Sigmoid colon (tissue), 6 donors: ENCODE measurements at regions not wholly inside any gene's neighbourhood (a gene's known extent, or its start where the extent isn't known, plus 50 kb on each side); places are given as distances from the start of the nearest gene placed in this dataset.

Experiments used
- DNase-seq: peaks from one replicate; pipeline ENCODE4 v3.0.0-alpha.2; 2019
- H3K27ac ChIP-seq, 4 donors: fragments of 200-600 bp; sonication (generic); one replicate each; pipeline ENCODE4 v1.5.1; 2016 to 2019; ENCODE audit warnings: mild to moderate bottlenecking in 1 of 4
- H3K27me3 ChIP-seq, 3 donors: fragments of 200-600 bp; sonication (generic); one replicate each; pipeline ENCODE4 v1.5.1; 2019; ENCODE audit warnings: mild to moderate bottlenecking in 1 of 3
- H3K36me3 ChIP-seq, 4 donors: fragments of 200-600 bp; sonication (generic); one replicate each; pipeline ENCODE4 v1.5.1; 2016 to 2019
- H3K4me1 ChIP-seq, 4 donors: fragments of 200-600 bp; sonication (generic); one replicate each; pipeline ENCODE4 v1.5.1; 2017 to 2019
- H3K4me3 ChIP-seq, 4 donors: fragments of 200-600 bp; sonication (generic); one replicate each; pipeline ENCODE4 v1.5.1; 2017 to 2019; ENCODE audit warnings: mild to moderate bottlenecking in 2 of 4, moderate library complexity in 1 of 4
- H3K9me3 ChIP-seq, 4 donors: fragments of 200-600 bp in 3 of 4; sonication (generic) in 3 of 4; one replicate each; pipeline versions ENCODE4 v1.5.1 to v1.6.1; 2013 to 2019
- EP300 ChIP-seq, 4 donors: sonication (generic); formaldehyde crosslinking; IDR thresholded peaks; one replicate each; pipeline ENCODE4 v1.6.1; 2017; ENCODE audit warnings: antibody characterized with exemption in 4 of 4
- POLR2A ChIP-seq, 2 donors: fragments of 450-650 bp; IDR thresholded peaks; one replicate each; pipeline ENCODE4 v1.6.1; 2016; ENCODE audit warnings: antibody characterized with exemption in 2 of 2, mild to moderate bottlenecking in 2 of 2, moderate library complexity in 2 of 2
- POLR2AphosphoS5 ChIP-seq, 4 donors: sonication (generic); formaldehyde crosslinking; IDR thresholded peaks; one replicate each; pipeline ENCODE4 v1.6.1; 2017; ENCODE audit warnings: antibody characterized with exemption in 4 of 4
- WGBS, 2 donors: extraction: QIAGEN DNeasy Blood & Tissue Kit; methylation state at CpG; one replicate each; pipeline ENCODE4 v1.1.7; 2013; 5-methylcytosine and 5-hydroxymethylcytosine counted together
- intact Hi-C: fragments of 100-400 bp; cut with DNase I; formaldehyde crosslinking; loops from one replicate; pipeline ENCODE4 v1.15.1; 2023
- TF ChIP-seq, protein P1 (sequence below), 4 experiments: fragments of 450-650 bp in 3 of 4; fragments of 200-600 bp in 1 of 4; IDR thresholded peaks; one replicate each; pipeline ENCODE4 v1.5.1; 2016 to 2019; ENCODE audit warnings: antibody characterized with exemption in 4 of 4, mild to moderate bottlenecking in 3 of 4, moderate library complexity in 2 of 4
- donor health status: healthy with polysubstance abuse.
- donor health status: healthy.

- H3K36me3 ChIP-seq: no peaks in the 10 kb centered on the region
- 76 to 85% methylated on average over 4 of the region's 4 CpGs for WGBS, 2 donors
- TF ChIP-seq POLR2A (IDR thresholded peaks at IDR 0.05) (no peak), EP300 (IDR thresholded peaks at IDR 0.05) (no peak), POLR2AphosphoS5 (IDR thresholded peaks at IDR 0.05) (no peak)
- TF ChIP-seq, protein P1, sequence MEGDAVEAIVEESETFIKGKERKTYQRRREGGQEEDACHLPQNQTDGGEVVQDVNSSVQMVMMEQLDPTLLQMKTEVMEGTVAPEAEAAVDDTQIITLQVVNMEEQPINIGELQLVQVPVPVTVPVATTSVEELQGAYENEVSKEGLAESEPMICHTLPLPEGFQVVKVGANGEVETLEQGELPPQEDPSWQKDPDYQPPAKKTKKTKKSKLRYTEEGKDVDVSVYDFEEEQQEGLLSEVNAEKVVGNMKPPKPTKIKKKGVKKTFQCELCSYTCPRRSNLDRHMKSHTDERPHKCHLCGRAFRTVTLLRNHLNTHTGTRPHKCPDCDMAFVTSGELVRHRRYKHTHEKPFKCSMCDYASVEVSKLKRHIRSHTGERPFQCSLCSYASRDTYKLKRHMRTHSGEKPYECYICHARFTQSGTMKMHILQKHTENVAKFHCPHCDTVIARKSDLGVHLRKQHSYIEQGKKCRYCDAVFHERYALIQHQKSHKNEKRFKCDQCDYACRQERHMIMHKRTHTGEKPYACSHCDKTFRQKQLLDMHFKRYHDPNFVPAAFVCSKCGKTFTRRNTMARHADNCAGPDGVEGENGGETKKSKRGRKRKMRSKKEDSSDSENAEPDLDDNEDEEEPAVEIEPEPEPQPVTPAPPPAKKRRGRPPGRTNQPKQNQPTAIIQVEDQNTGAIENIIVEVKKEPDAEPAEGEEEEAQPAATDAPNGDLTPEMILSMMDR (IDR thresholded peaks at IDR 0.05): no peak
- no peak overlapping the region for H3K4me3 ChIP-seq
- no peaks in the 10 kb centered on the region for H3K4me1 ChIP-seq
- intact Hi-C loops: no loop called here
- H3K27ac ChIP-seq: no peak overlapping the region
- no peak for DNase-seq
- no peaks in the 10 kb centered on the region for H3K27me3 ChIP-seq
- peaks cover 0 to 7% (median 0%) of the 10 kb centered on the region in 4 donors for H3K9me3 ChIP-seq
These were observed 153.5 kb downstream of the ZNF248 start for GRCh38 chr10:37703833-37704382.

- WGBS, 2 donors: 79 to 82% methylated on average over 4 of the region's 4 CpGs
- DNase-seq: no peak
- Histone ChIP-seq H3K4me1 (no peaks in the 10 kb centered on the region), H3K27ac (no peak overlapping the region), H3K4me3 (no peak overlapping the region), H3K36me3 (no peaks in the 10 kb centered on the region), H3K27me3 (no peaks in the 10 kb centered on the region), H3K9me3 (peaks cover 0 to 7% (median 0%) of the 10 kb centered on the region in 4 donors)
- TF ChIP-seq EP300 (IDR thresholded peaks at IDR 0.05) (no peak), POLR2A (IDR thresholded peaks at IDR 0.05) (no peak), POLR2AphosphoS5 (IDR thresholded peaks at IDR 0.05) (no peak)
- TF ChIP-seq, protein P1 (IDR thresholded peaks at IDR 0.05): no peak
- intact Hi-C loops: no loop called here
These were observed 154.3 kb downstream of the ZNF248 start for GRCh38 chr10:37703114-37703513.

GRCh38 chr10:37701781-37702493 is 155.5 kb downstream of the ZNF248 start:
- Histone ChIP-seq H3K36me3 (no peaks in the 10 kb centered on the region), H3K4me3 (no peak overlapping the region), H3K27me3 (no peaks in the 10 kb centered on the region), H3K9me3 (peaks cover 0 to 7% (median 0%) of the 10 kb centered on the region in 4 donors), H3K27ac (no peak overlapping the region), H3K4me1 (no peaks in the 10 kb centered on the region)
- WGBS, 2 donors: 84 to 86% methylated on average over 16 of the region's 16 CpGs
- TF ChIP-seq EP300 (IDR thresholded peaks at IDR 0.05) (no peak), POLR2A (IDR thresholded peaks at IDR 0.05) (no peak), POLR2AphosphoS5 (IDR thresholded peaks at IDR 0.05) (no peak)
- TF ChIP-seq, protein P1 (IDR thresholded peaks at IDR 0.05): no peak
- DNase-seq: no peak
- intact Hi-C loops: no loop called here

- no peak for DNase-seq
- TF ChIP-seq EP300 (IDR thresholded peaks at IDR 0.05) (no peak), POLR2A (IDR thresholded peaks at IDR 0.05) (no peak), POLR2AphosphoS5 (IDR thresholded peaks at IDR 0.05) (no peak)
- TF ChIP-seq, protein P1 (IDR thresholded peaks at IDR 0.05): no peak
- Histone ChIP-seq H3K27ac (no peak overlapping the region), H3K27me3 (no peaks in the 10 kb centered on the region), H3K9me3 (peaks cover 0 to 7% (median 0%) of the 10 kb centered on the region in 4 donors), H3K4me1 (no peaks in the 10 kb centered on the region), H3K4me3 (no peak overlapping the region), H3K36me3 (no peaks in the 10 kb centered on the region)
- intact Hi-C loops: no loop called here
- 86 to 88% methylated on average over 37 of the region's 37 CpGs for WGBS, 2 donors
These were observed 156.3 kb downstream of the ZNF248 start for GRCh38 chr10:37700886-37701780.
